Urothelium cell line (cell line): ENCODE measurements at regions not wholly inside any gene's neighbourhood (a gene's known extent, or its start where the extent isn't known, plus 50 kb on each side); places are given as distances from the start of the nearest gene placed in this dataset.
A peak's percentile ranks its signal among the peaks of the same experiment; 100 is the strongest.

ENCODE experiments used
- DNase-seq: peaks from one replicate; pipeline ENCODE4 v3.0.0; 2011; ENCODE audit warnings: low spot score, mixed read lengths
- FAIRE-seq: peaks from 2 replicates; lab custom pipeline; 2011; peaks lifted over from hg19 to GRCh38; lab: Jason Lieb, UNC

DNA sequence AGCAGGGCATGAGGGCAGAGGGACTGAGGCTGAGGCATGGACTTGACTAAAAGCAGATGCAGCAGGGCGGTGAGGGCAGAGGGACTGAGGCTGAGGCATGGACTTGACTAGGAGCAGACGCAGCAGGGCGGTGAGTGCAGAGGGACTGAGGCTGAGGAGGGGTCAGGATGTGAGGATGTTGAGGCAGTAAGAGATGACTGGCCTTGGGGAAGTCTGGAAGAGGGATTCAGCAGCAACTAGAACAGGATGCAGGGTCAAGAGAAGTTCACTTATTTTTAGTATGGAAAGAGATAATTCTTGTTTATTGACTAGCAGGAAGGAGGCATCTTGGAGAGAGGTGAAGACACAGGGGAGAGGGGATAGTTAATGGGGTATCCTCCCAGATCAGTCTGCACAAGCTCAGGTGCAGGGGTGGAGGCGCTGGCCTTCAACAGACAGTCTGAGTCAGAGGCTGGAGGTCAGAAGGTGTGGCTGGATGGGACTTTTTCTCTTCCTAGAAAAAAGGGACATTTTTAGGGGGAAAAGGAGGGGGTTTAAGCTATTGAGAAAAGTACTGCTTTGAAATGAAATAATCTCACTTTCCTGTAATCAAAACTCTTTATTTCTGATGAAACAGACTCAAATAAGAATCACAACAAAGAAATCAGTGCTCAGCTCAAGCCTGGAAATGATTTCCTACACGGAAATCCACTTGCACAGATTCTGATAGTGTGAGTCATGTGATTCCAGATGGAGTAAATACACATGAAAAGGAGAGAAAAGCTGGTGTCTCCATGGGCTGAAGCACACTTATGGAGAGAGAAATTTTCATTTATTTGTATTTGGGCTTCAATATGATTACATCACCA lies 130.9 kb downstream of the PALM2AKAP2 start:
- FAIRE-seq = no peak
- peak; percentile 29 for DNase-seq

DNA sequence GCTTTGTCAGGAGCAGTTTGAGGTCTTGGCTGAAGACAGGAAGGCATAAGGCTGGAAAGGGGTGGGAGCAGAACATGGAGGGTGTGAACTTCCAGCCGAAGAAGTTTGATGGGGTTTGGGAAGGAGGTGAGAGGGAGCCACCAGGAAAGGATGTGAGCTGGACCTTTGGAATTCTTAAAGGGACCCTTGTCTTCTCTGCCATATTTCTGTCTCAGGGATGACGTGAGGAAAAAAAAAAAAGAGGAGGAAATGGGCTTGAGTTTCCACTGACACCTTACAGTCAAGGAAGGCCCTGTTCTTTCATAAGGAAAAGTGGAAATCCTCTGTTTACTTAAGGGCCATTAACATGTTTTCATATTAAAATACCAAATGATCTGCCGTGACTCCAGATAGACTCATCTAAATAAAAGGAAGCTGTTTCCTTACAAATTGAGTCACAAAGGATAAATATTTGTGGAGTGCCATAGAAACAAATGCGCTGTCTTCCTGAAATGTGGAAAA lies 132.1 kb downstream of the PALM2AKAP2 start:
- FAIRE-seq = no peak
- no peak for DNase-seq

DNA sequence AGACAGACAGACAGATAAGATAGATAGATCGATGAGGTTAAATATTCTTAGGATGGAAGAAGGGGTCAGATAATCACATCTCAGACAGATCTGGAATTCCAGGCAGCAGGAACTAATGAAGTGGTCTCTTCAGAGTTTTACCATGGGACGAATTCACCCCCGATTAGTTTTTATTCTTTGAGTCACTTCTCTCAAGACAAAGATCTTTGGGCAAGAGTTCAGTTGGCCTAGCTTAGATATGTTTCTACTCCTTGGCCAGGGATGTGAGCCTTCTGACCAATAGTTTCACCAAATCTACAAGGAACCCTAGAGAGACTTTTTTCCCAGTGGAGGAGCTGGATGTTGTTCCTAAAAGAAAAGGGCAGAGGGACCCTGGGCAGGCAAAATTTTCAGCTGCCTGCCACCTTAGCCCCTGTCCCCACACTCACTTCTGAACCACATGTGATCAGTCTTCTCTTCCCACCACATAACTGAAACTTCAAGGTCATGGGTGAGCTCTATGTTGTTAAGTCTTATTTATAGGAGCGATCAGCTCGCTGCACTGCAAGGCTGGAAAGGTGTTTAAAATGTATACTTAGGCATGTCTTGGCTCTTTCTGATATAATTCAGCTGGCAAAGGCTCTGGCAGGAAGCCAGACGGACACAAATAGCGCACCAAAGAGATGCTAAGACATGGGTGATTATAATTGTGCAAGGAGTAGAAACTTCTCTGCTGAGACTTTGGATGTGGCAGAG lies 132.9 kb downstream of the PALM2AKAP2 start:
- DNase-seq = no peak
- no peak for FAIRE-seq

DNA sequence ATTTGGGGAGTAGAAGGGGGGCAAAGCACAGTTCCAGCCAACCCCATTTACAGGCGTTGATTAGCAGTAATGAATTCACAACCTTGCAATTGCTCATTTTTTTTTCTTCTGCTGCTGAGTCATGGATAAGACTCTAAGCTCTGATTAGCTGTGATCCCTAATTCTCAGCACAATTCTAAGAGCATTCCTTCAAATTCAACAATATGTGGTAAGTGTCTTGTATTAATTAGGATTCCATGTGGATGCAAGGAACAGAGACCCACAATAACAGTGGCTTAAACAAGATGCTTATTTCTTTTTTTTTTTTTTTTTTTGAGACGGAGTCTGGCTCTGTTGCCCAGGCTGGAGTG lies 133.4 kb downstream of the PALM2AKAP2 start:
- FAIRE-seq (no peak), DNase-seq (no peak)

DNA sequence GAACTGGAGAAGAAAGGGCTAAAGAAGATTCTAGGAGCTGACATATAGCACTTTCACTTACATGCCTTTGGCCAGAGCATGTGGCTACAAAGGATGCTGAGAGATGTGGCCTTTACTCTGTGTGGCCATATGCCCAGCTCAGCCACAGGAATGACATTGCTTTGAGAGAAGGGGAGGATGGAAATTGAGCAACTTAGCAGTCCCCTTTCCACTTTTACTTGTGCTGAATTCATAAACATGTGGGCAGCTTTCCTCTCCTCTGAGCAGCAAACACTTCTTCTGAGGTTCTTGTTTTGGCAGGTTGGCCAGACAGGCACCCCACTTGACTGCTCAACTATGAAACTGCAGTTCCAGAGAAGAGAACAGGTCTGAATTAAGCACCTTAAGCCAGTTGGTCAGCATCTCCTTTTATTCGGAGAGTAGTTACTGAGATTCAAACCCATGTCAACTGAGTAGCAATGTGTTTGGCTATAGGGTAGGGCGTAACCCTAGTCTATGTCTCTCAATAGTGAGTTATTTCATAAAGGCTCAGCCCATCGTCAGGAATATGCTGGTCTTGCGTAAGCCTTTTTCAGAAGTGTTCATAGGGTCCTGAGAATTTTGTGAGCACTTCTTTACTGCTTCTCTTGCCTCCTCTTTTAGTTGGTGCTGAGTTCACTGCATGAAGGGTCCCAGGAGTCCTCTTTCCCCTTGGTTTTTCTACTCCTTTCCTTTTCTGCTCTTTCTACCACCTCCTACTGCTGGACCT lies 134.5 kb downstream of the PALM2AKAP2 start:
- FAIRE-seq (no peak), DNase-seq (no peak)

DNA sequence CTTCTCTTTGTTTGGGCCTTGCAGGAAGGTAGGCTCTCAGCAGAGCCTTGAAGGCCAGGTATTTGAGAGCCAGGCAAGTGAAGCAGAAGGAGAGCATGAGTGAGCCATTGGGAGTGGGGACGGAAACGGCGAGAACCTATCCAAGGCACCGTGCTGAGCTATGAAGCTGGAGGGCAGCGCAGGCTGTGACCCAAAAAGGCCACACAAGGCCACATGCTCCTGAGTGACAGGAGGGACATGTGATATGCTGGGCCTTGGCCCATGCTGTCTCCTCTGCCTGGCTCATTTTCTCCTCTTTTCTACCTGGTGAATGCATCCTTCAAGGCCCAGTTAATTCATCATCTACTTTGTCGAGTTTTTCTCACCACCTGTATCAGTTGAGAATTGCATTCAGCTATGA lies 136.3 kb downstream of the PALM2AKAP2 start:
- FAIRE-seq = no peak
- DNase-seq = no peak

DNA sequence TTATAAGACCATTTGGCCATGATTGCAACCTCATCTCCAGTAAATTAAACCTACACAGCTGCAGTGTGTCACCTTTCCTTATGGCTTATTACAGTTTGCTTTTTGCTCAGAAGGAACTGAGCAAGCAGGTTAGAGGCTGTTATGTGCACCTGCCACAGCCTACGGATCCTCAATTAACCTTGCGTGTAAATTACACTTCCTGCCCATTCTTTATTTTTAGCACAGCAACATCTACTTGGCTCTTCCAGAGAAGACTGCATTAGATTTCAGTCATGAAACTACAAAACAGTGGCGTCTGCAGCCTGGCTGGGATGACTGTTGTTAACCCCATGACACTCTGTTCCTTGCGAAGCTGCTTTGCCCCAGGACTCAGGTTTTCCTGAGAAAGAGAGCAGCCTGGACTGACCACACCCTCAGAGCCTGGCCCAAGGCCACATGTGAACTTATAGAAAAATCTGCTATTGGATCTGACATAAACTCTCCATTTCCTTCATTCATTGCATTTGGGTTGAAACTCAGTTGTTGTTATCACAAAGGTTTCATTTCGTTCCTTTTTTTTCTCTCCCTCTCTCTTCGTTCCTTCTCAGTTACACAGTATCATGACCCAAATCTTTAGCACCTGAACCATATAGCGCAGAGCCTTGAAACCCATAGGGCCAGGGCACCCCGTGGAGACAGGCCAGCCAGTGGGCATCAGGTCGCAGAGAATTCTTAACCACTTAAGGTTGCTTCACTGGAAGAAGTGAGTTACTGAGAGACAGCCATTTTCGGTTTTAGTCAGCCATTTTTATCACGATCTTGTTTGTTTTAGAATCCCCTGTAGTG lies 138.6 kb downstream of the PALM2AKAP2 start:
- FAIRE-seq (no peak), DNase-seq (no peak)

DNA sequence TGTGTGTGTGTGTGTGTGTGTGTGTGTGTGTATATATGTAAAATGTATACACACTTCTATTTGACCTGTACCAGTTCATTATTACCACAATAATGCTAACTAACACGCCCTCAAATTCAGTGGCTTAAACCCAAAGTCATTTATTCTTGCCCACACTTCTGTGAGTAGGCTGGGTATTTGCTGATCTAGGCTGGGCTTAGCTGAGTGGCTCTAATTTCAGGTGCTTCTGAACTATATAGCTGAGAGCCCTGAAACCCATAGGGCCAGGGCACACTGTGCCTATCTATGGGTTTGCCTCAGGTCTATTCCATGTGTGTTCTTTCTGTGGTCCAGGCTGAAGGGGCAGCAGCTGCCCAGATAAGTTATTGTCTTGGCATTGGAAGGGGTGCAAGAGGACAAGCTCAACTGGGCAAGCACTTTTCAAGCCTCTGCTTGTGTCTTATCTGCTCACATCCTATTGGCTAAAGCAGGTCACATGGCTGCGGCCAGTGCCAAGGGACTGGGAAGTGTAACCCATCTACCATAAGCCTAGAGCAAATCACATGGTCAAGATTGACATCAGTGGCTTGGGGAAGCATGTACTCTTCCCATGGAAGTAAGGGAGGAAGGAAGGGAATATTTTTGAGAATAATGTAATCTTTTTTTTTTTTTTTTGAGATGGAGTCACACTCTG lies 139.9 kb downstream of the PALM2AKAP2 start:
- DNase-seq = no peak
- no peak for FAIRE-seq

DNA sequence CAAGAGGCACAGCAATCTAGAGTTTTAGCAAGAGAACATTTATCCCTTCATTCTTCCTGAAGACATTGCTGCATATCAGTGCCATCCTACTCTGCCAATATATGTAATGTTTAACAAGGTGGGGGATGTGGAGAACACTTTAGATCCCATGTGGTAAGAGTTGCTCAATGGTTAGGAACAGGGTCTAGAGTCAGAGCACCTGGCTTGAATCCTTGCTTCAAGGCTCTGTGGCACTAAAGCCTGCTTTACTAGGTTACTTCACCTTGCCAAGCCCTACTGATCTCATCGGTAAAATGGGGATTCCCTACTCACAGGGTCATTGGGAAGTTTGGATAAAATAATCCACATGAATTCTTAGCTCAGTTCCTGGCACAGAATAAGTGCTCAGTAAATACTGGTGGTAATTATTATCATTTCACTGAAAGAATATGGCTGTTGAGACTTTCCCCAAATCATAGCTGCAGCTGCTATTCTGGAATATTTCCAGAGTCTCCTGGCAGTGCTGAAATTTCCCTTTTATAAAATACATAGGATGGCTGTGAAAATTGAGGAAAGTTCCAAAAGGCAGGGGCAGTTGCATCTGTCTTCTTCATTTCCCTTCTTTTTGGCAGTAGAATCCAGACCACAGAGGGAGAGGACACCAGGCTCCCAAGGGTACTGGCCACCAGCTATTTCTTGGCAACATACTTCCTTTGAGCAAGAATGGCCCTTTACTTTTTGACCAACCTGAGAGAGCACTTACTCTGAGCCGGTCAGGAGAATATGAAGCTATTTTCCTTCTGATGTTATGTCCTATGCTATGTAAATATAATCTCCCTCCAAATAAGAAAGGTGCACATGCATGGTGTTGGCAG lies 142.8 kb downstream of the PALM2AKAP2 start:
- DNase-seq (no peak), FAIRE-seq (no peak)

DNA sequence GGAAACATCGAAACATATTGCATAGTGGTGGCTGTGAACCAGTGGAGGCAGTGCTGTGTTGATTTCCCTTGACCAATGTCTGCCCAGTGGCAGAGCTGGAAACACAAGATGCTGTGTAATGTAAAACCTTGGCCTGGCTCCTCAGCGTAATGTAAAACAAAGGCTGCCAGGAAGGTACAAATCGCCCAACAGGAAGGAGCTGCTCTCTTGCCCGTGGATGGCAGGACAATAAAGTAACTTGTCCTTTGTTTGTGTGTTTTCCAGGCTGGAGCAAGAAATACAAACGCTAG lies 143.4 kb downstream of the PALM2AKAP2 start:
- FAIRE-seq (no peak), DNase-seq (no peak)

DNA sequence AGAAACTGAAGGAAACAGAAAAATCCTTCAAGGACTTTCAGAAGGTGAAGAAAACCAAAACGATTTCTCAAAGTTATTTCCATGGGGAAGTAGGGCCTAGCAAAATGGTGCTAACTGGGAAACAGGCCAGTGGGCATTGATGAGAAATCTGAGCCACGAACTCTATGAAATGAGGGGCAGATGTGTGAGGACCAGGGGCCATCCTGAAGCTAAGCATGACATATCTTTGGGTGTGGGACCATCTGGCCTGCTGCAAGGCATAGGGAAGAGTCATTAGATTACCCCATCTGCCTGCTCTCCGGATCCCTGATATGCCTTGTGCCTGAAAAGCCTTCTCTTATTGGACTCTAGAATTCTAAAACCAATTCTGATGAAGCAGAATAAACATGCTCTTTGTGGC lies 143.8 kb downstream of the PALM2AKAP2 start:
- DNase-seq (no peak), FAIRE-seq (no peak)

DNA sequence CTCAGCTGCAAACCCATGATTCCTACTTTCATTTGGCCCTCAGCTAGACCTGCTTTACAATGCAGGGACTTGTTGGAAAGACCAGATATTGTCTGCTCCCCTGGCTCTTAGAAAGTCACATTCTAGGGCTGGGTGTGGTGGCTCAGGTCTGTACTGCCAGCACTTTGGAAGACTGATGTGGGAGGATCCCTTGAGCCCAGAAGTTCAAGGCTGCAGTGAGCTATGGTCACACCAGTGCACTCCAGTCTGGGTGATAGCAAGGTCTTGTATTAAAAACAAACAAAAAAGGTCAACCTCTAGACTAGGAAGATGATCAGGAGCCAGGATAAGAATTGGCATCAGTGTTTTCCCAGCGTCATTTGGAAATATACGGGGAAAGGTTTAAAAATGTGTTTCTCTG lies 145.8 kb downstream of the PALM2AKAP2 start:
- DNase-seq = no peak
- no peak for FAIRE-seq

DNA sequence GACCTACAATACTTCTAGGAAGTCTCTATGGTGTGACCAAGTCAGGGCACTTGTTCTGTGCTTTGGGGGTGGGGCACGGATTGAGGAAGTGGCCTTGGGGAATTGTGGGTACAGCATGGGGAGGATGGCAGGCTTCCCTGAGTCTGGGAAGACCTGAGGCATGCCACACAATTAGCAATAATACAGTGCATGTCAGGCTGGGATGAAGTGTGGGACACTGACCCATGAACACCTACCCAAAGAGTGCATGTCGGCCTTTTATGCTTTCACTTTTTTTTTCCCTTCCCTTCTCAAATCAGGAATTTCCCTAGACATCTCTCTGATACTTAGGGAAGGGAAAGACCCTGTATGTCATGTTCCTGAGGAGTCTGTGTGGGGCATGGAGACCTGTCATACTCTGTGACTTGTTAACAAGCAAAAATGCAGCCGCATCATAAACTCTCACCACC lies 146.4 kb downstream of the PALM2AKAP2 start:
- no peak for FAIRE-seq

DNA sequence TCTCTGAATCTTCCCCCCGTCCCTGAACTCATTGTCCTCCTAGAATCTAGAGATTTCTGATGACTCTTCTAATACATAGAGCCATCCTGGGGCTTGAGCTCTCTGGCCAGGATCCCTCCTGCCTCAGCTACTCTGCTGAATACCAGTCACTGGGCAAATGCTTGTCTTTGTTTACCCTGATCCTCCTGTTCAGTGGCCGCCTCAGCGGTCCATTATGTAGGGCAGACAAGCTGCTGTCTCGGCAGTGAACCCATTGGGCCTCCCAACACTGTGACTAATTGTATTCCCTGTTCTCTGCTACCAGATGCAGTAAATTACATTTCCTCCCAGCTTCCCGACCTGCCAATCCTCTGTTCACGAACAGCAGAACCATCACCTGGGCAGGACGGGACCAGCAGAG lies 151.6 kb downstream of the PALM2AKAP2 start:
- FAIRE-seq (no peak), DNase-seq (no peak)

More for the DNA sequence above, 146.4 kb downstream of the PALM2AKAP2 start:
- DNase-seq = no peak

DNA sequence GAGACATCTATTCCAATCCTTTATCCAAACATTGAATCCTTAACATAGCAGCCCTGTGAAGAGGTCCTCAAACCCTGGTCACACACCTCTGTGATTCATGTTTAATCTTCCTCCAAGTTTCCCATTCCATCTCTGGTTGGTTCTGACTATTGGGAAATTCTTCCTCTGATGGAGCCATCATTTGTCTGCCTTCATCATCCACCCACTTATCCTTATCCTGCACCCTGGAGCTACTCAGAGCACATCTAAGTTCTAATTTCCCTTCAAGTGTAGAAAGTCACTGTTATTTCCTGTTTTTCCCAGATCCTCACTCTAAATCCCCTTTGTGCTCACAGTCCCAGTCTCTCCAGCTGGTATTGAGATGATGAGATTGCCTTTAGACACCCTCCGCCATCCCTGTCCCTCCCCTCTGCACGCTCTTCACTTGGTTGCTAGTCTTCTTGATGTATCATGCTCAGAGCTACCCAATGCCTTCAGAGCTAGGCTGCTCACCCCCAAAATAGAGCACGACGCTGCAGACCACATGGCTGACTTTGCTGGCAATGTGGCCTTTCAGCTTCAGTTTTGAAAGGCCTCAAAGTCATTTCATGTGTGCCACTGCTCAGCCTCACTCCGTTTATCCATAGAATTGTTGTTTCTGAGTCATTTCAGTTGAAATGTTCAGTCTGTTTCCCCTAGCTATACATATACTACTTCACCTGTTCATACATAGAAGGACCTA lies 154.3 kb downstream of the PALM2AKAP2 start:
- FAIRE-seq (no peak), DNase-seq (no peak)

DNA sequence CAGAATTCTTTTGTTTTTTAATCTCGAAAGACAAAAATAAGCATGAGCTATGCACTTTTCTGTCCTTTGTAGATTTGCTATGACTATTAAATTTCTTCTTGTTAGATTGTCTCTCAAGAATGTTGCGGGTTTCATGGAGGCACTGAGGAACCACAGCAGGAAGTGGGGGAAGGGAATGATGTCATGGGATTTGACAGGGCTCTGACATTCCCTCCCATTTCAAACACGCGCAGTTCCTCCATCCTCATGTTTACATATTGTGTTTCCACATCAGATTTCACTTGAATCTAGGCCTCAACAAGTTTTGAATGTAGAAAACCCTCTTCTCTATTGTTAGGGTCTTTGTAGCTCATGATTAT lies 154.8 kb downstream of the PALM2AKAP2 start:
- DNase-seq (peak; percentile 15), FAIRE-seq (no peak)

DNA sequence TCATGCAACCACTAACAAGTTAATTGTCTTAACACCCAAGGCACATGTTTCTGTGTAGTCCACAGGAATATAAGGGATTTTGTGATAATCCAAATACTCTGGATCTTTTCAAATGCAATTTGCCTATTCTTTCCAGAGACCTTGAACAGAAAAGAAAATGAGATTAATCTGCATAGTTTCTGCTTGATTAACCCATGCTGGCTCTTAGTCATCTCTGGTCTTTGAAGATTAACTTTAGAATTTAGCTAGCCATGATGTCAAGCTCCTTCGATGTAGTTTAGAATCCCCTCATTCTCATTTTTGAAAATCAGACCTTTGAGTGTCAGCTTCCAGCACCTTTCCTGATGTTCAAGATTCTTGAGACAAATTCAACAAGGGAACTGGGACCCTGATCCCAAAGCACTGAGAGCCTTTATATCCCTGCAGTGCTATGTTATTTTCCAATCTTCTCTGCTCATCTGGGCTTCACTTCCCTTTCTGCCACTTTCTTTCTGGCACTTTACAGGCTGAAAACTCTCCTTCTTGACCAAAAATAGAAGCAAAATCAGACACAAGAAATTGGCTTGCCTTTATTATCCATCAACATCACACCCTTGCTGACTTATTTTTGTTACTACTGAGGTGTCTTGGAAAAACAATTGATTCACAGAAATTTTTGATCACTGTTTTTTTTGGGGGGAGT lies 155.5 kb downstream of the PALM2AKAP2 start:
- DNase-seq (no peak), FAIRE-seq (no peak)

DNA sequence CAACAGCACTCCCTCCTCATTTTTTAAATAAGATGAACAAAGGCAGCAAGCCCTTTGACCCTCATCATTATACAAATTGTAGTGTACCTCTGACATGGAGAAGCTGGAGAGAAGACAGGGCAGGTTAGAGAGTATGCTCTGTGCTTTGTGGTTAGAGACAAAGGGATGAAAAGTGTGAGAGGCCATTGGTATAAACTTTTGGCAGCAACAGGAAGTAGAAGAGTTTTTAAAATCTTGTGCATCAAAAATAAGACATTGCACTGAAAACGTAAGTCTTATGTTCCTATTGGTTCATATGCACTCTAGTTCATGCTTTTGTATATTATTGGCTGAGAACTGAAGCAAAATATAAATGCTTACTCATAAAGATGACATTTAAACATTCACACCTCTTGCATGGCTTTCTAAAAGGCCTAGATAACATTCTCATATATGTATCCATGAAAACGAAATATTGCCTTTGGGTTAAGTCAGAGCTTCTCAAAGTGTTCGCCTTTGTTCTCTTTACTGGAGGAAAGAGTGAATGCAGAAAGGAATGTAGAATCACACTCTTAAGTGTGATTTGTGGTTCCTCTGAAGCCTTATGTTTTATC lies 158.0 kb downstream of the PALM2AKAP2 start:
- DNase-seq (no peak), FAIRE-seq (no peak)
